C1 segment of cervical spinal cord (tissue), 14 donors: ENCODE measurements at regions not wholly inside any gene's neighbourhood (a gene's known extent, or its start where the extent isn't known, plus 50 kb on each side); places are given as distances from the start of the nearest gene placed in this dataset.
"Not testable (repeated sequence)": the region's sequence is repeated elsewhere in the genome, so short reads cannot be mapped to it uniquely, and the experiment has no call there.

Source experiments
- DNase-seq, 14 donors: peaks; one replicate each; lab custom pipeline; 2025; lab: John Stamatoyannopoulos, UW

GRCh38 chr11:87769661-87770060 lies 405.6 kb downstream of the RAB38 start:
- no peak for DNase-seq

- DNase-seq = no peak
Measured at GRCh38 chr11:87767615-87768014, 407.6 kb downstream of the RAB38 start.

GRCh38 chr11:87764075-87764474 lies 411.2 kb downstream of the RAB38 start:
- DNase-seq = not testable (repeated sequence)

GRCh38 chr11:87754685-87755084 lies 420.6 kb downstream of the RAB38 start:
- no peak for DNase-seq

- no peak for DNase-seq
Measured at GRCh38 chr11:87753143-87753542, 422.1 kb downstream of the RAB38 start.

- DNase-seq = no peak
Measured at GRCh38 chr11:87743007-87743406, 432.2 kb downstream of the RAB38 start.

- no peak for DNase-seq
Measured at GRCh38 chr11:87740968-87741367, 434.3 kb downstream of the RAB38 start.

- DNase-seq = no peak
Measured at GRCh38 chr11:87740451-87740850, 434.8 kb downstream of the RAB38 start.

GRCh38 chr11:87739766-87740165 lies 435.5 kb downstream of the RAB38 start:
- no peak for DNase-seq

GRCh38 chr11:87739261-87739660 lies 436.0 kb downstream of the RAB38 start:
- no peak for DNase-seq

- no peak for DNase-seq
Measured at GRCh38 chr11:87736928-87737327, 438.3 kb downstream of the RAB38 start.

GRCh38 chr11:87726506-87726905 lies 448.7 kb downstream of the RAB38 start:
- no peak for DNase-seq

GRCh38 chr11:87724358-87724757 lies 450.9 kb downstream of the RAB38 start:
- no peak for DNase-seq

GRCh38 chr11:87722756-87723565 lies 452.3 kb downstream of the RAB38 start:
- DNase-seq = no peak

- no peak for DNase-seq
Measured at GRCh38 chr11:87719326-87720073, 455.7 kb downstream of the RAB38 start.

- no peak for DNase-seq
Measured at GRCh38 chr11:87712802-87713202, 462.4 kb downstream of the RAB38 start.

GRCh38 chr11:87712391-87712790 lies 462.9 kb downstream of the RAB38 start:
- DNase-seq = no peak

- not testable (repeated sequence) for DNase-seq
Measured at GRCh38 chr11:87703589-87703988, 471.7 kb downstream of the RAB38 start.

GRCh38 chr11:87675993-87676392 lies 499.2 kb downstream of the RAB38 start:
- DNase-seq = no peak

- DNase-seq = no peak
Measured at GRCh38 chr11:87666730-87667129, 508.5 kb downstream of the RAB38 start.

- DNase-seq = no peak
Measured at GRCh38 chr11:87662287-87662686, 513.0 kb downstream of the RAB38 start.

- no peak for DNase-seq
Measured at GRCh38 chr11:87660926-87661660, 514.1 kb downstream of the RAB38 start.
